BE2C (cell line): ENCODE measurements at regions not wholly inside any gene's neighbourhood (a gene's known extent, or its start where the extent isn't known, plus 50 kb on each side); places are given as distances from the start of the nearest gene placed in this dataset.
"Not testable (repeated sequence)": the region's sequence is repeated elsewhere in the genome, so short reads cannot be mapped to it uniquely, and the experiment has no call there.

Source experiments
- DNase-seq: peaks from one replicate; pipeline ENCODE4 v3.0.0-alpha.2; 2020
- H3K27me3 ChIP-seq: fragments of 250-450 bp; sonication (Bioruptor Pico); 2 replicates; pipeline ENCODE4 v1.5.1; 2020; ENCODE audit warnings: mild to moderate bottlenecking
- H3K36me3 ChIP-seq: fragments of 250-450 bp; sonication (Bioruptor Pico); 2 replicates; pipeline ENCODE4 v1.5.1; 2020; ENCODE audit warnings: mild to moderate bottlenecking
- H3K4me1 ChIP-seq: fragments of 250-450 bp; sonication (Bioruptor Pico); 2 replicates; pipeline ENCODE4 v1.5.1; 2020
- H3K4me3 ChIP-seq: 2 replicates; pipeline ENCODE4 v1.5.1; 2011; ENCODE audit warnings: low read depth, low read length
- H3K9me3 ChIP-seq: fragments of 250-450 bp; sonication (Bioruptor Pico); 2 replicates; pipeline ENCODE4 v1.5.1; 2020
- CTCF ChIP-seq: IDR thresholded peaks from 2 replicates; pipeline ENCODE4 v1.5.1; 2012; ENCODE audit warnings: mild to moderate bottlenecking, low read depth, low read length

- no peaks in the 10 kb centered on the region for H3K4me1 ChIP-seq
- TF ChIP-seq CTCF = no peak
- no peaks in the 10 kb centered on the region for H3K27me3 ChIP-seq
- DNase-seq = no peak
- H3K9me3 ChIP-seq = no peaks in the 10 kb centered on the region
- H3K4me3 ChIP-seq = no peak overlapping the region
- no peaks in the 10 kb centered on the region for H3K36me3 ChIP-seq
These were observed 507.4 kb downstream of the DACH1 start for GRCh38 chr13:71359641-71360040.

- no peak for TF ChIP-seq CTCF
- no peaks in the 10 kb centered on the region for H3K9me3 ChIP-seq
- no peak for DNase-seq
- no peaks in the 10 kb centered on the region for H3K4me1 ChIP-seq
- no peaks in the 10 kb centered on the region for H3K27me3 ChIP-seq
- no peak overlapping the region for H3K4me3 ChIP-seq
- H3K36me3 ChIP-seq = no peaks in the 10 kb centered on the region
These were observed 508.8 kb downstream of the DACH1 start for GRCh38 chr13:71358218-71358617.

- H3K9me3 ChIP-seq = no peaks in the 10 kb centered on the region
- no peak overlapping the region for H3K4me3 ChIP-seq
- TF ChIP-seq CTCF = no peak
- no peak for DNase-seq
- H3K27me3 ChIP-seq = no peaks in the 10 kb centered on the region
- no peaks in the 10 kb centered on the region for H3K36me3 ChIP-seq
- peaks cover 6% of the 10 kb centered on the region; the same call in 1 of the 2 replicates for H3K4me1 ChIP-seq
These were observed 512.0 kb downstream of the DACH1 start for GRCh38 chr13:71355010-71355409.

GRCh38 chr13:71350886-71351285 lies 516.1 kb downstream of the DACH1 start:
- no peak for DNase-seq
- H3K9me3 ChIP-seq = no peaks in the 10 kb centered on the region
- no peaks in the 10 kb centered on the region for H3K36me3 ChIP-seq
- H3K27me3 ChIP-seq = no peaks in the 10 kb centered on the region
- TF ChIP-seq CTCF = no peak
- no peak overlapping the region for H3K4me3 ChIP-seq
- H3K4me1 ChIP-seq = peaks cover 8% of the 10 kb centered on the region; the same call in 1 of the 2 replicates

- not testable (repeated sequence) for H3K4me1 ChIP-seq, H3K9me3 ChIP-seq, H3K27me3 ChIP-seq, H3K36me3 ChIP-seq, DNase-seq, H3K4me3 ChIP-seq
These were observed 521.1 kb downstream of the DACH1 start for GRCh38 chr13:71345856-71346255.

- Histone ChIP-seq H3K27me3 (no peaks in the 10 kb centered on the region), H3K36me3 (no peaks in the 10 kb centered on the region), H3K4me3 (no peak overlapping the region), H3K9me3 (no peaks in the 10 kb centered on the region), H3K4me1 (no peaks in the 10 kb centered on the region)
- no peak for DNase-seq
- TF ChIP-seq CTCF = no peak
These were observed 527.3 kb downstream of the DACH1 start for GRCh38 chr13:71339736-71340135.

GRCh38 chr13:71339005-71339404 lies 528.0 kb downstream of the DACH1 start:
- no peaks in the 10 kb centered on the region for H3K36me3 ChIP-seq
- H3K9me3 ChIP-seq = no peaks in the 10 kb centered on the region
- H3K27me3 ChIP-seq = no peaks in the 10 kb centered on the region
- no peak for DNase-seq
- no peak for TF ChIP-seq CTCF
- no peak overlapping the region for H3K4me3 ChIP-seq
- no peaks in the 10 kb centered on the region for H3K4me1 ChIP-seq
